Transverse colon (tissue), 4 donors: ENCODE measurements at regions not wholly inside any gene's neighbourhood (a gene's known extent, or its start where the extent isn't known, plus 50 kb on each side); places are given as distances from the start of the nearest gene placed in this dataset.

Experiments used
- CTCF ChIP-seq, 5 experiments: fragments of 200-600 bp in 3 of 5; fragments of 450-650 bp in 2 of 5; sonication (generic) in 3 of 5; IDR thresholded peaks; 1 replicate in 2 of 5; 2 replicates in 3 of 5; pipeline ENCODE4 v1.5.1; 2016 to 2017; ENCODE audit warnings: antibody characterized with exemption in 5 of 5, inconsistent platforms in 3 of 5, mild to moderate bottlenecking in 2 of 5, moderate library complexity in 1 of 5
- EP300 ChIP-seq: sonication (generic); formaldehyde crosslinking; IDR thresholded peaks from one replicate; pipeline ENCODE4 v1.6.1; 2017; ENCODE audit warnings: antibody characterized with exemption, low read depth
- POLR2A ChIP-seq: fragments of 450-650 bp; IDR thresholded peaks from one replicate; pipeline ENCODE4 v1.6.1; 2016; ENCODE audit warnings: antibody characterized with exemption, mild to moderate bottlenecking, moderate library complexity
- POLR2AphosphoS5 ChIP-seq, 3 donors: sonication (generic); formaldehyde crosslinking; IDR thresholded peaks; one replicate each; pipeline ENCODE4 v1.6.1; 2016; ENCODE audit warnings: antibody characterized with exemption in 3 of 3

DNA sequence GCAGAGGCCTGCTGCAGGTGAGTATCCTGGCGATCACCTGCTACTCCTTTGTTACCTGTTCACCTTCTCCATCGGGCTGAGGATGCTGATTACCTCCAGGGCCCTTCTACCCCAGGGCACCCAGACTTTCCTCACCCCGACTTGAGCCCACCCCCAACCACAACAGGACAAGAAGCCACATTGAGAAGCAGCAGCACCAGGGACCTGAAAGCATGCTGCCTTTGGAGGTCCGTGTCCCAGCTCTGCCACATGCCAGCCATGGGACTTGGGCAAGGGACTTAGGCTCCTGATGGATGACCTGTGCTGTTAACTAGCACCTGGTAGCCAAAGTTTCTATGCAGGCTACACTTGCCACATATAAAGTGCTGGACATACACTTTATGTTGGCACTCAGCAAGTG lies 89.7 kb downstream of the CPZ start:
- no peak for TF ChIP-seq EP300
- no peak for TF ChIP-seq POLR2AphosphoS5 (IDR thresholded peaks at IDR 0.05)
- no peak for TF ChIP-seq CTCF (IDR thresholded peaks at IDR 0.05)
- TF ChIP-seq POLR2A = no peak
